ENCODE measurements at regions not wholly inside any gene's neighbourhood (a gene's known extent, or its start where the extent isn't known, plus 50 kb on each side); places are given as distances from the start of the nearest gene placed in this dataset.

DNA sequence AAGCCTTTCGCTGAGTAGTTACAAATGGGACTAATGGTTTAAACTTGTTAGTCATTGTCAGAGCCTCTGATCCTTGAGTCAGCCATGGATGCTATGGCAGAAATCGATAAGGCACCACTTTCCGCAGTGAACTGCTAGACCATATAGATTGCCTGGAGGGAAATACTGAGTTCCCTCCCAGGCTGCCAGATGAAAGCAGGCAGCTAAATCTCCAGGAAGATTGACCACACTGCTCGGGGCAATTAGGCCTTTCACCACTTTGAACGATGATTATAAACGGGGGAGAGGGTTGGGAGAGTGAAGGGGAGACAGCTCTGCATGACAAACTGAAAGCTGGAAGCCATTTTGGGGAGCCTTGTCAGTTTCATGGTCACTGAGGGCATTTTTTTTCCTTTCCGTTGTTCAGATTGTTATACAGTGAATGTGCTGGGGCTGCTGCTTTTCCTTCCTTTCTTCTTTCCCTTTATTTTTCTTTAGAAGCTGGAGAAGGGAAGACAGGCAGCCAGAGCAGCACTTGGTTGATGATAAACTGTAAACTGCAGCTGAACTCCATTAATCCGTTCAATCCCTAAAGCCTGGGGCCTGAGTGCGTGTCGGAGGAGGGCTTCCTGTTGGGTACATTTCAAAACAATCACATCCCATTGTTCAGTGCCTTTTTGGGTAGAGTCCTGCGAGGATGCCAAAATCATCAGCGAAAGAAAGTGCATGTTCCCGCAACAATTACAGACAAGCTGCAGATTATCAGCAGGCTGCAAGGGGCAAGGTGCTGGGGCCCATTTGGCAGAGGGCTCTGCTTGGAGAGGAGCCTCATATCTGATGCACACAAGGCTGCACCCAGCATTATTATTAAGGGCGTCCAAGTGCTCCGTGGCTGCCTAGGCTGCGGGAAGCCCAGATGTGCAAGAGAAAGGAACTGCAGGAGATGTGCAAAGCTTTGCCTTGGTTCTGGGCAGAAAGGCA, 308.4 kb downstream of the PSAT1 start:
- no peak for DNase-seq (ENCODE audit: low spot score)

DNA sequence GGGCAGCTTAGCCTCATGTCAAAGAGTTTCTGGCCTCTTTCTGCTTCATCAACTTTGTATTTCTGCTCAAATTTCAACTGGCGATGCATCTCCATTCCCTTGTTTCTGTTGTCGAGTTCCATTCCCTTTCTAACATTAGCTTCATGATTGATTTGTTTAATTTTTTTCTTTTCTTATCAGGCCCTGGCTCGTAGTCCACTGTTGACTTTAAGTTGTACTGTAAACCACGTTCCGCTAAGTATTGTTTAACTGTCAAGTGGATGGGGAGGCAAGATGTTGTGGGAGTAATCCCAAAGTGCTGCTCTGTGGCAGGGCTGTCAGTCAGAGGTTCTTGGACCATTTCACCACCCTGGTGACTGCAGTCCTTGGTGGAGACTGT, 309.1 kb downstream of the PSAT1 start:
- DNase-seq (ENCODE audit: low spot score) = no peak

DNA sequence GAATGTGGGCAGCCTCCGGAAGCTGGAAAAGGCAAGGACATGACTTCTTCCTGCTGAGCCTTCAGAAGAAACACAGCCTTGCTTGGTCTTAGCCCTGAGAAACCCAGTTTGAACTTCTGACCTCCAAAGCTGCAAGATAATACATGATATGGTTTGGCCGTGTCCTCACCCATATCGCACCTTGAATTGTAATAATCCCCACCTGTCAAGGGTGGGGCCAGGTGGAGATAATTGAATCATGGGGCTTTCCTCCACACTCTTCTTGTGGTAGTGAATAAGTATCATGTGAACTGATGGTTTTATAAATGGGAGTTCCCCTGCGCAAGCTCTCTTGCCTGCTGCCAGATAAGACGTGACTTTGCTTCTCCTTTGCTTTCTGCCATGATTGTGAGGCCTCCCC, 310.9 kb downstream of the PSAT1 start:
- no peak for DNase-seq (ENCODE audit: low spot score)

DNA sequence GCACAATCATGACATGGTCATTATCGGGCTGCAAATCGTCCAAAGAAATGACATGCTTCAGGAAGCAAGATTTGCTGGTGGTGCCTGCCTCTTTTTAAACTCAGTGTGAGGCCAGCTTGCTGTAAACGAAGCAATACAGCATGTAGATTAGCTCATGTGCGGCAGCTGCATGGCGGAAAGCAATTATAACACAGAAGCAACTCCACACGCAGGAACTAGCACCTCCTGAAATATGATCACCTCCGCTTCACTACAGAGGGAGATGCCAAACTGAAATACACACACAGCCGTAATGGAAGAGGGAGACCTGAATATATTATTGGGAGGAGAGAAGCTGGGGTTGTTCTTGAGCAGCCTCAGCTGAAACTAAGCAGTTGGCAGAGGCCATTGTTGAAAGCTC, 312.5 kb downstream of the PSAT1 start:
- DNase-seq (ENCODE audit: low spot score) = no peak

DNA sequence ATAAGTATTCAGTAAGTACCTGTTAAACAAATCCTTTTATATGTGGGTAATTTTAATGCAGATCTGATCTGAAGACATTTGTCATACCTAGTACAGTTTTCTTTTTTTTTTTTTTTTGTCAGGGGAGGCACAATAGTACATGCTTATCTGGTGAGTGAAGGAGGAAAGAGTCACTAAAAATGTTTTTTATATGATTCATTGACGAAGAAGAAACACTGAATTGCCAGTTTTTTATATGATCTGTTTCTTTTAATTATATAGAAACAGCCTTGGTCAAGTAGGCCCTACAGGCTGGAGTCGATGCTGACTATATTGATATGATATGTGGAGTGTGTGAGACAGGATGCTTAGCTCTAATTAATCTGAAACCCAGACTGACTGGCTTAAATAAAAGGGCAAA, 315.2 kb downstream of the PSAT1 start:
- DNase-seq (ENCODE audit: low spot score) = peak; percentile 43

DNA sequence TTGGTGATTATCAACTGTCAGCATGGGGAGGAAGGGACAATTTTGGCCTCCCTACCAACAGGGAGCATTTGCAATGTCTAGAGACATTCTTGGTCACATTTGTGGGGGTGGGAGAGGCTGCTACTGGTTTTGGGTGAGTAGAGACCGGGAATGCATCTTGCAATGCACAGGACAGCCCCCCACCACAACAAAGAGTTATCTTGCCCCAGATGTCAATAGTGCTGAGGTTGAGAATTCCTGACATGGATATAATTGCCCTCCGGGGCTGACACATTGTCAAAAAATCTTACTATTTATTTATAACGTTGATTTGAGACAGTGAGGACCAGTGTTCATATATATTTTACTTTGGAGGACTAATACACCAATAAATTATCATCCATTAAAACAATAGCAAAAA, 316.1 kb downstream of the PSAT1 start:
- DNase-seq (ENCODE audit: low spot score) = no peak

DNA sequence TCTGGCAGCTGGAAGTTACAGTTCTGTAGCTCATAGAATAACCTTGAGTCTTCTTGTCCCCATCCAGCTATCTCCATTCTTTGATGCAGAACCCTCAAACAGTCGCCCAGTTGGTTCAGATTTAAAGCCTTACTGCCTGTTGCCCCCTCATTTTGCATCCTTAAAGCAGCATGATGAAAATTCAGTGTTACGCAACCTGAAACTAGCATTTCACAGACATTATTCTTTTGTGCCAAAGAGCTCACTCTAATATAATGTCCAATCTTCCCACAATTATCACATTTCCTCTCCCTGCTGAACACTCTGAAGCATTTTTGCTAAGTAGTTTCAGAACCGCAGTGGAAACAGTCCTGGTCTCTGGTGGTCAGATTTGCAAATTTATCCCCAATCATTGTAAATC, 318.0 kb downstream of the PSAT1 start:
- DNase-seq (ENCODE audit: low spot score) = no peak

DNA sequence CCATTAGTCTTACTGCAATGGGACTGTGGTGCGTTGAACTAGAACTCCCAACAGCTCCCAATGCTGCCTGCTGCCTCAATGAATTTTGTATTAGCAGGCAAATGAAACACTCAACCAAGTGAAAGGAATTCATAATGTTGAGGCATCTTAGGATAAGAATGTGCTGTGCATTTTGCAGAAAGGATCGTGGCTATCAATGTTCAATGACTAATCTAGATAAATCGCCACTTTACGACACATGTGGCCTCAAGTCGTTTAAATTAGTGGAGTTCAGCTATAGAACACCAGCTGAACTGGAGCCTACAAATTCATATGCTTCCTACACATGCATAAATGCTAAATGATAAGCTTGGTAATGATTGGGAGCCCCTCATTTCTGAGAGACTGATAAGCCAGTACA, 318.4 kb downstream of the PSAT1 start:
- DNase-seq (ENCODE audit: low spot score) = no peak

DNA sequence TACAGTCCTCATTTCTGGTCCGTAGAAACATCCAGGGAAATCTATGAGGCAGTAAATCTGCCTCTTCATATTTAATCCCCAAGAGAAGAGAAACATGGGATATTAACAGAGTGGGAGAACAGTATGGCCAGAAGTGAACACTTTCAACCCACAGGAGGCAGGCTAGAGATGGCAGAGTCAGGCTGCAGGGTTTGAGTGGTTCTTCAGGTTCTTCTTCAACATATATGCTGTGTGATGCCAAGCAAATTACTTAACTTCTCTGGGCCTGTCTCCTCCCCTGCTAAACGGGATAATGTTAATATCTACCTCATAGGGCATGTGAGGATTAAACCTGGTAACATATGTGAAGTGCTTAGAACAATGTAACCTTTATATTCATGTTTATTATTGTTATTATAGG, 321.8 kb downstream of the PSAT1 start:
- DNase-seq (ENCODE audit: low spot score) = no peak

DNA sequence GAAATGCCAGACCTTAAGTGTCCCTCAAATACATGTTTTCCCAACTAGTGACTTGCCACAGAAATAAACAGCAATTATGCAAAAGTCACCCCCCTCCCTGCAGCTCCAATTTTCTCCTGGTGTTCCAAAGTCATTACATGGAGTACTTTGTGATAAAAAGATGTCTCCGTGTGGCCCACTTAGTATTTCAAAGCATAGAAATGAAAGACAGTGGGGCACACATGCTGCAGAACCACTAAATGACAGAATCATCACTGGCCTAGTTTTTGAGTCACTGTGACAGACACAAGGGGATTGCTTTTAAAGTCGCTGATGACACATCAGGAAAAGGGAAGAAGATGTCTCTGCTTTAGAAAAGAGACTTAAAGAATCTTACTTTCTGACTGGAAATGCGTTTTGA, 323.4 kb downstream of the PSAT1 start:
- no peak for DNase-seq (ENCODE audit: low spot score)

DNA sequence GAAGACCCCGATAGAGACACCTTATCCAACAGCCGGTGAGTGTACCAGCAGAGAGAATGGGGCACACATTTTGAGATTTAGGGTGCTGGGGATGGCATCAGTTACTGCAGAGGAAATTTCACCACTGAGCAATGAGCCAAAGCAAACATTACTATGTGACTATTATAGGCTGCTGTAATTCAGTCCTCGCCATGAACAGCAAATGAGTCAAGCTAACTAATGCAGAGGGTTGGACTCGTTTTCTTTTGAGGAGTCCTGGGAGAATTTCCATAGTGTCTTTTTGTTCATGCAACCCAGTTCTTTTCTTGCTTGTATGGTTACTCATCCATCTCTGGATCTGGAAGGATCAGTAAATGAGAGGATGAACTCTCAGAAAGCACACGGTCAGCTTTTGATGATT, 323.8 kb downstream of the PSAT1 start:
- DNase-seq (ENCODE audit: low spot score) = peak; percentile 19

DNA sequence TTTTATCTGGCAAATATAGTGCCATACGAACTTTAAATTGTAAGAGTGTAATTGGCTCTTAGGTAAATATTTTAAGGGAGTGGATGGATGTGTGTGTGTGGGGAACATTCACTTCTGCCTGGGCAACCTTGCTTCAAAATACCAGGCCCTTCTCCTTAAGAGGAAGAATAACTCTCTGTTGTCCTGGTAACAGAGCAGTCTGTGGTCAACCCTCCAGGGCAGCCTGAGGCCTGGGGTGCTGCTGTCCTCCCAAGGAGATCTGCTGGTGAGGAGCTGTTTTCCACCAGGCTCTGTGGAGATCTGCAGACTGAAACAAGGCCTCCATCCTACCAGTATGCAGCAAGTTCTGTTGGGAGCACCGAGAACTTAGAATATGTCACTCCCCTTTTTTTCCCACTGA, 325.2 kb downstream of the PSAT1 start:
- no peak for DNase-seq (ENCODE audit: low spot score)

DNA sequence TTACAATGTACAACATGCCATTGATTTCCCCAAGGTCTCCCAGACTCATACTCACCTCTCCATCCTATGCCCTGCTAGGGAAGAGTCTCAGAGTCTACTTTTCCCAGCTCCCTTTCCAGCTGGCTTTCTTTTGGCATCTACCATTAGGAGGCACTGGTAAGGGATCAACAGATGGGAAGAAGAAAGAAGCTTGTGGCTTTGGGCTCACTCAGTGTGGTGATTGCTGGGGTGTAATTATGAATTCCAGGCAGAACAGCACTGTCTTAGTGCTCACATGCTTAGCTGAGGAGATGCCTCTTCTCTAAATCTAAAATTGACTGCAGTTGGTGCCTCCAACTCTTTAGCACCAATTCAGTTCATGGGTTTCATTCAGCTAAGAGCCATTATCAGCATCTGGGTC, 330.0 kb downstream of the PSAT1 start:
- no peak for DNase-seq (ENCODE audit: low spot score)

DNA sequence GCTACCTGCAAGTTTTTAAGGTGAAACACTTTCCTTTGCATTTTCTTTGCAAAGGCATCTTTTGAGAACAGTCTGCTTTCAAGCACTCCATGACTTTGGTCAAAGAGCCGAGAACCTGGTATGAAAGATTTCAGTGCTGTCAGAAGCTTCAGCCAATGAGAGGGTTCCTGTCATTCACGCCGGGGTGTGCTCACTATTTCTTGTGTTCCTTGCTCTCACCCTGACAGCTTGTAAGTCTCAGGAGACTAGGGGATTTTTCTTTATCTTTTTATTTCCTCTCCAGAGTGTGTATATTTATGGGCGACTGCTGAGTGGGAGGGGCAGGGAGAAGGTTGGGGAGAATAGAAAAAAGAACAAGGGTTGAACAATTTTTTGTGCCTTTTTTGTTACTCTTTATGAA, 334.0 kb downstream of the PSAT1 start:
- DNase-seq (ENCODE audit: low spot score) = no peak

DNA sequence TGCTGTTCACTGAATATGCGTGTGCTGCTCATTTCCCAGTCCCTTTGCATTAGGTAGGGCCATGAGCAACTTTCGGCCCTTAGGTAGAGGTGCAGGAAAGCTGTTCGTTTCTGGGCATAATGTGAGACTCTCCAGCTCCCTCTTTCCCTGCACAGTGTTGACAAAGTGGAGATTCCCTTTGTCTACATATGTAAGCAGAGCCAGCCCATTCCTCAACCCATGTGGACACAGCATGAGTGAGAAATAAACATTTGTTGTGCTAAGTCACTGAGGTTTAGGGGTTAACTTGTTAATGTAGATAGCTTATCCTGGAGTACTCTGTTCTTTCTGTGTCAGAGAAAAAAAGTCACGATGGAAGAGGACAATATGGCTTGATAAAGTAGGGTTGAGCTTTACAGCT, 343.8 kb downstream of the PSAT1 start:
- DNase-seq (ENCODE audit: low spot score) = no peak

DNA sequence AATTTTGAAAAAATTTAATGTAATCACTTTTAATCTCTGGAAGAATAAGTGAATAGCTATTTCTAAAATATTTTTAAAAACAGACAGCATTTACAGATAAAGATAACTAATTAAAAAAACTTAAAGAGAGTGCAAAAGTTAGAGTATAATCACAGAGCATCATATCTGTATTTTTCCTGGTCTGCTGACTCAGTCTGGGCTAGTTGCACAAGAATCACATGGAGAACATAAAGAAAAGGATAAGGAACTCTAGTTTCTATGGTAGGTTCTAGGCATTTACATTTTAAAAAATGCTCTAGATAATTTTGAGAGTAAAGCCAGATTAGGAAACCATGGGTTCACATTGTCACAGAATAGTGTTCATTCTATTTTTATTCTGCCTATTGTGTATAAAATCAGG, 347.4 kb downstream of the PSAT1 start:
- DNase-seq (ENCODE audit: low spot score) = no peak

DNA sequence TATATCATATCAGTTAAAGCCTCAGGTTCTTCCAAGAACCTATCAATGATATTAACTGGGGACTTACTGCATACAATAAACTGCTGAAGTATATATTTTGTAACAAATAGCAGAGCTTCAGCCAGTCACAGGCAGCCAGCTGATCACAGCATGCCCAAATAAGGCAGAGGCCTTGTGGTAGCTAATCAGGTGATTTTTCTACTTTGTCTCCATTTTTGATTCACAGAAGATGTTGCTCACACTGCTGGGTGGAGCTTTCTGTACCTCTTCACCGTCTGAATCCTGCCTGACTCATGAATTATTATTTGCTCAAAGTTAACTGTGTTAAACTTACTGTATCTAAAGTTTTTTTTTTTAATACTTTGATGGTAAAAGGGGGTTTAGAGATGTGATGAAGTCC, 357.4 kb downstream of the PSAT1 start:
- DNase-seq (ENCODE audit: low spot score) = no peak

DNA sequence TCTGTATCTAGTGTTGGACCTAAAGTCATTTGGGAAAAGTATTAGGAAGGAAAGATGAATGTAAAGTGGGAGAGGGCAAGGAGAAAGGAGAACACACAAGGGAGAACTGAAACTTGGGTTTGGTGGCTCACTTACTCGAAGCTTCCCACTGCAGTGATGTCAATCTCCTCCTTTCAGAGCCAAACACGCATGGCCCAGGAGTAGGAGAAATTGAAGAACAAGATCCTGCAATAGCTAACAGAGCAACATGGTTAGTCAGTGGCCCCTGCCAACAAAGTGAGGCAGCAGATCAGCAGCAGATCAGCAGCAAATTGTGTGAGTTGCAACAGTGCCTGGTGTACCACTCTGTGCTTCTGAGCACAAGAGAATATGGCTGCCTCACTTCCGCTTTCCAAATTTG, 366.4 kb downstream of the PSAT1 start:
- DNase-seq (ENCODE audit: low spot score) = no peak

DNA sequence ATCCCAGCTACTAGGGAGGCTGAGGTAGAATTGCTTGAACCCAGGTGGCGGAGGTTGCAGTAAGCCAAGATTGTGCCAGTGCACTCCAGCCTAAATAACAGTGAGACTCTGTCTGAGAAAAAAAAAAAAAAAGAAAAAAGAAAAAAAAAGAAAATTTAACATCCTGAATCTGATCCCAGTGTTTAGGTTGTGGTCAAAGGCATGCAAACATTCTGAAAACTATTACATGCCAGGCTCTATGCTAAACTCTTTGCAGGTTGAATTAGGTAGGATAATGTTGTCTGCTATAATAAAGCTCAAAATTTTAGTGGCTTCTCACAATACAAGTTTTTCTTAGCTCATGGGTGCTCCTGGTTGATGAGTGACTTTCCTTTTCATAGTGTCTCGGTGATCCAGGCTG, 367.4 kb downstream of the PSAT1 start:
- DNase-seq (ENCODE audit: low spot score) = no peak

DNA sequence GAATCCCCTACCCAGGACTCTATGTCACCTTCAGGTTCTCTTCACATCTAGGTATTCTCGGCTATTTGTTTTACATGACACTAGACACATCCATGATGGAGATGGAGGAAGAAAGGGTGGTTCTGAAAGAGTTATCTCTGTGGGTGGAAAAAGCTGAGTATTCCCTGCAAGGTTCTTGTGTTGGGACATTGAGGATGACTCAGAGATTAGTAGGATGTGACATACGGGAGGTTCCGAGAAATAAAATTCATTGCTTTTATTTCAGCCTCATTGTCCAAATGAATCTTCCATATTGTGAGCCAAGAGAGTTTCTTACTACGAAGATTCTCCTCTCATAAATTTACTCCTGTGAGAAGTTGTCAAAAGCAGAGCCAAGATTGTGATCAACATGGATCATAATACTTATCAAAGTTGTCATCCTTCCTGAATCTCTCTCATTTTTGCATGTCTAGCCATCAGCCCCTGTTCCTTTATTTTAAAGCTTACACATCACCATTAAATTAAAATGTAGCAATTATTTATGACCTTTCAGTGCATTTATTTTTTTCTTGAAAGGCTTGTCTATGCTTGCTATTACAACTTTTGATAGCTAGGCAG, 370.0 kb downstream of the PSAT1 start:
- DNase-seq (ENCODE audit: low spot score) = no peak

DNA sequence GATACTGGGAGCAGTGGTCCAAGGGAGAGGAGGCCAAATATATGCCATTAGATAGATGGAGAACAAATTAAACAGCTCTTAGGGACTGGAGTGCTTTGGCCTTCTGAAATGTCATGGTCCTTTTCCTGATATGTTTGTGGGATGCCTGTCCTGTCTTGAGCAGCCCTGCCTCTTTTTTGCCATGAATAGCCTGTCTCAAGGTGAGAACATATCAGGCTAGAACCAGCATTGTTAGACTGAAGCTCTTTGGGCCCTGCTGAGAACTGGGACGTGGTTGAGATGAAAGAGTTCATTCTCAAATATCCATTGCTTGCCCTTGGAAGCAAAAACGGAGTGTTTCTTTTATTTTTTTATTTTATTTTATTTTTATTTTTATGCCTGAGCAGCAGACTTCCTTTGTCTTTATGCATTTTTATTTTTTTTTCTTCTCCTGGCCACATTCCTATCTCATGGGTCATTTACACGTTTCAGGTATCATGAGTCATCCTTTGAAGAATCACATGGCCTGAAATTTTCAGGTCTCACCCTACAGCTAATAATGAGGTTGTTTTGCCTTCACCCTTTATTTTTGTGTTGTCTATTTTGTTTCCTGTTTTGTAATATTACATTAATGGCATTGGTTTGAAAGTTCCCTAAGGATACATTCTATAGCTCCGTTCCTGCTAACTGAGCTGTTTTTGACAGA, 371.4 kb downstream of the PSAT1 start:
- peak; percentile 87 for DNase-seq (ENCODE audit: low spot score)

DNA sequence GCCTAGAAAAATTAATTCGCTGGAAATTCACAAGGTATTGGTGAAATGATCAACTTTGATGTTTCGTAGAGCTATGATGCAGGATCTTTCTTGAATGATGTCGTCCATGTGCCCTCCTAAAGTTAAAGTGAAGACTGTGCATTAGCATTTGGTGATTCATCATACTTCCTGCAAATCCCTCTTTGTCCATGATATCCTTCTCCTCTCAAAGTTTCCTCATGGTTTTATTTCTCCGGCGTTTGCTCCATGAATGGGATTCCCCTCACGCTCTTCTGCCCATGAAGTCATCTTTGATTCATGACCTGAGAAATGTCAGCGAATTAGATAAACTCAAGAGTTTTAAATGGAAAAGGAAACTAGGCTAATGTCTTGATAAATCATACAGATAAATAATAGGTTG, 372.7 kb downstream of the PSAT1 start:
- DNase-seq (ENCODE audit: low spot score) = peak; percentile 90

DNA sequence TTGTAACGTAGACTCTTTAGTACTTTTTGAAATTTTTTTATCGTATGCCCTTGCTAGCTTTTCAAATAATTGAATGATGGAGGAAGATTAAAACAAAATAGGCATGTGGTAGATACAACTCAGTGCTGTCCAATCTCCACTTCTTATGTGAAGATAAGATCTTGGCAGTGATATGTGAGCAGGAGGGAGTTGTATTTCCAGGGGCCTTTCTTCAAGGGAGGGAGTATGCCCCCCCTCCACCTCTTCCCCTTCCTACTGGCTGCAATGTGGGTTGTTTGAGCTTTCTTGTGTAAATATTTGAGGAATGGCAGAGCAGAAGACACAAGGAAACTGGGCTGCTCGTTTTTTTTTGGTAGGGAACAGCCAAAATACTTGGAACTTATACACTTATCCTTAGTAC, 374.9 kb downstream of the PSAT1 start:
- DNase-seq (ENCODE audit: low spot score) = no peak
